HAP-1 (cell line): ENCODE measurements at regions not wholly inside any gene's neighbourhood (a gene's known extent, or its start where the extent isn't known, plus 50 kb on each side); places are given as distances from the start of the nearest gene placed in this dataset.
A peak's percentile ranks its signal among the peaks of the same experiment; 100 is the strongest.
"Not testable (repeated sequence)": the region's sequence is repeated elsewhere in the genome, so short reads cannot be mapped to it uniquely, and the experiment has no call there.

Experiments used
- DNase-seq, 2 experiments: peaks; one replicate each; pipeline ENCODE4 v3.0.0-alpha.2; 2016 to 2020; ENCODE audit warnings: low spot score in 2 of 2
- H3K27me3 ChIP-seq: fragments of 250-450 bp; sonication (Bioruptor Pico); 2 replicates; pipeline ENCODE4 v1.5.1; 2020; ENCODE audit warnings: low read depth, mild to moderate bottlenecking, moderate library complexity
- H3K36me3 ChIP-seq: fragments of 250-450 bp; sonication (Bioruptor Pico); replicated peaks from 2 replicates; pipeline ENCODE4 v1.5.1; 2020; ENCODE audit warnings: mild to moderate bottlenecking
- H3K4me1 ChIP-seq: fragments of 250-450 bp; sonication (Bioruptor Pico); 2 replicates; pipeline ENCODE4 v1.5.1; 2020; ENCODE audit warnings: mild to moderate bottlenecking
- H3K4me3 ChIP-seq: fragments of 250-450 bp; sonication (Bioruptor Pico); 2 replicates; pipeline ENCODE4 v1.5.1; 2020; ENCODE audit warnings: mild to moderate bottlenecking, moderate library complexity
- H3K9me3 ChIP-seq: fragments of 250-450 bp; sonication (Bioruptor Pico); 2 replicates; pipeline ENCODE4 v1.5.1; 2020; ENCODE audit warnings: mild to moderate bottlenecking, moderate library complexity
- in situ Hi-C: fragments of 300-500 bp; cut with MboI; formaldehyde crosslinking; loops from 3 replicates; pipeline ENCODE4 v1.14.3; 2020; ENCODE audit warnings: low sequenced_read_pairs, inconsistent platforms, mixed read lengths

- no peaks in the 10 kb centered on the region for H3K9me3 ChIP-seq
- H3K4me3 ChIP-seq, result no peak overlapping the region
- no peaks in the 10 kb centered on the region for H3K36me3 ChIP-seq
- no peaks in the 10 kb centered on the region for H3K27me3 ChIP-seq
- in situ Hi-C loops, result no loop called here
- H3K4me1 ChIP-seq, result peaks cover 24% of the 10 kb centered on the region
- no peak for DNase-seq
Observed at GRCh38 chr4:181825564-181825963, 417.6 kb upstream of the TENM3 start.

GRCh38 chr4:181827246-181827645 is 416.0 kb upstream of the TENM3 start:
- H3K36me3 ChIP-seq, result no peaks in the 10 kb centered on the region
- H3K9me3 ChIP-seq, result no peaks in the 10 kb centered on the region
- no peaks in the 10 kb centered on the region for H3K27me3 ChIP-seq
- DNase-seq, result no peak
- in situ Hi-C loops, result no loop called here
- peaks cover 15% of the 10 kb centered on the region for H3K4me1 ChIP-seq
- H3K4me3 ChIP-seq, result no peak overlapping the region

- Histone ChIP-seq H3K9me3 (no peaks in the 10 kb centered on the region), H3K27me3 (no peaks in the 10 kb centered on the region), H3K36me3 (no peaks in the 10 kb centered on the region), H3K4me1 (peaks cover 7% of the 10 kb centered on the region), H3K4me3 (no peak overlapping the region)
- in situ Hi-C loops, result no loop called here
- DNase-seq, result no peak
Observed at GRCh38 chr4:181830404-181831035, 412.7 kb upstream of the TENM3 start.

- no peaks in the 10 kb centered on the region for H3K9me3 ChIP-seq
- peaks cover 7% of the 10 kb centered on the region for H3K4me1 ChIP-seq
- H3K36me3 ChIP-seq, result no peaks in the 10 kb centered on the region
- in situ Hi-C loops, result no loop called here
- no peaks in the 10 kb centered on the region for H3K27me3 ChIP-seq
- no peak overlapping the region for H3K4me3 ChIP-seq
- no peak for DNase-seq
Observed at GRCh38 chr4:181834071-181834470, 409.1 kb upstream of the TENM3 start.

- no peaks in the 10 kb centered on the region for H3K27me3 ChIP-seq
- in situ Hi-C loops, result no loop called here
- H3K9me3 ChIP-seq, result no peaks in the 10 kb centered on the region
- no peak for DNase-seq
- no peaks in the 10 kb centered on the region for H3K36me3 ChIP-seq
- H3K4me1 ChIP-seq, result peaks cover 7% of the 10 kb centered on the region
- no peak overlapping the region for H3K4me3 ChIP-seq
Observed at GRCh38 chr4:181835348-181835747, 407.9 kb upstream of the TENM3 start.

- in situ Hi-C loops, result no loop called here
- peak in 1 of 2 experiments; percentile 50 for DNase-seq
- H3K9me3 ChIP-seq, result no peaks in the 10 kb centered on the region
- no peak overlapping the region for H3K4me3 ChIP-seq
- no peaks in the 10 kb centered on the region; the same call in none of the 2 replicates for H3K4me1 ChIP-seq
- H3K27me3 ChIP-seq, result no peaks in the 10 kb centered on the region
- H3K36me3 ChIP-seq, result no peaks in the 10 kb centered on the region
Observed at GRCh38 chr4:181838253-181838652, 404.9 kb upstream of the TENM3 start.

- H3K4me1 ChIP-seq, in situ Hi-C loops, H3K36me3 ChIP-seq, H3K9me3 ChIP-seq, H3K4me3 ChIP-seq, DNase-seq, H3K27me3 ChIP-seq: not testable (repeated sequence)
Observed at GRCh38 chr4:181843797-181844196, 399.4 kb upstream of the TENM3 start.

- in situ Hi-C loops, result no loop called here
Observed at GRCh38 chr4:181845617-181846016, 397.6 kb upstream of the TENM3 start.

GRCh38 chr4:181846934-181847333 is 396.3 kb upstream of the TENM3 start:
- H3K9me3 ChIP-seq, result no peaks in the 10 kb centered on the region
- H3K4me1 ChIP-seq, result no peaks in the 10 kb centered on the region
- H3K36me3 ChIP-seq, result no peaks in the 10 kb centered on the region
- no peak overlapping the region for H3K4me3 ChIP-seq
- no peak for DNase-seq
- in situ Hi-C loops, result no loop called here
- no peaks in the 10 kb centered on the region for H3K27me3 ChIP-seq

More at GRCh38 chr4:181845617-181846016, 397.6 kb upstream of the TENM3 start:
- no peaks in the 10 kb centered on the region for H3K9me3 ChIP-seq
- H3K36me3 ChIP-seq, result no peaks in the 10 kb centered on the region
- no peaks in the 10 kb centered on the region for H3K27me3 ChIP-seq
- DNase-seq, result no peak
- H3K4me3 ChIP-seq, result no peak overlapping the region
- no peaks in the 10 kb centered on the region for H3K4me1 ChIP-seq

GRCh38 chr4:181848357-181848756 is 394.8 kb upstream of the TENM3 start:
- Histone ChIP-seq H3K27me3 (no peaks in the 10 kb centered on the region), H3K9me3 (no peaks in the 10 kb centered on the region), H3K4me1 (no peaks in the 10 kb centered on the region), H3K4me3 (no peak overlapping the region), H3K36me3 (no peaks in the 10 kb centered on the region)
- in situ Hi-C loops, result no loop called here
- DNase-seq, result no peak

GRCh38 chr4:181849472-181849871 is 393.7 kb upstream of the TENM3 start:
- H3K4me1 ChIP-seq, result no peaks in the 10 kb centered on the region
- H3K4me3 ChIP-seq, result no peak overlapping the region
- in situ Hi-C loops, result no loop called here
- H3K36me3 ChIP-seq, result no peaks in the 10 kb centered on the region
- no peaks in the 10 kb centered on the region for H3K9me3 ChIP-seq
- DNase-seq, result no peak
- H3K27me3 ChIP-seq, result no peaks in the 10 kb centered on the region

- Histone ChIP-seq H3K9me3 (no peaks in the 10 kb centered on the region), H3K4me1 (no peaks in the 10 kb centered on the region), H3K36me3 (no peaks in the 10 kb centered on the region), H3K4me3 (no peak overlapping the region), H3K27me3 (no peaks in the 10 kb centered on the region)
- in situ Hi-C loops, result no loop called here
- no peak for DNase-seq
Observed at GRCh38 chr4:181853881-181854511, 389.2 kb upstream of the TENM3 start.

GRCh38 chr4:181855307-181855706 is 387.9 kb upstream of the TENM3 start:
- no peak for DNase-seq
- H3K27me3 ChIP-seq, result no peaks in the 10 kb centered on the region
- in situ Hi-C loops, result no loop called here
- H3K9me3 ChIP-seq, result no peaks in the 10 kb centered on the region
- H3K4me3 ChIP-seq, result no peak overlapping the region
- H3K4me1 ChIP-seq, result peaks cover 7% of the 10 kb centered on the region
- no peaks in the 10 kb centered on the region for H3K36me3 ChIP-seq

GRCh38 chr4:181857471-181857870 is 385.7 kb upstream of the TENM3 start:
- H3K4me1 ChIP-seq, result peaks cover 13% of the 10 kb centered on the region
- DNase-seq, H3K4me3 ChIP-seq, H3K9me3 ChIP-seq, H3K36me3 ChIP-seq, in situ Hi-C loops, H3K27me3 ChIP-seq: not testable (repeated sequence)

- no peak for DNase-seq
- H3K4me3 ChIP-seq, result no peak overlapping the region
Observed at GRCh38 chr4:181858741-181859140, 384.5 kb upstream of the TENM3 start.

More at GRCh38 chr4:181858741-181859140, 384.5 kb upstream of the TENM3 start:
- in situ Hi-C loops, result no loop called here
- Histone ChIP-seq H3K36me3 (no peaks in the 10 kb centered on the region), H3K4me1 (peaks cover 13% of the 10 kb centered on the region), H3K9me3 (no peaks in the 10 kb centered on the region), H3K27me3 (no peaks in the 10 kb centered on the region)
